Hepatocyte (in vitro differentiated cells): ENCODE measurements at regions not wholly inside any gene's neighbourhood (a gene's known extent, or its start where the extent isn't known, plus 50 kb on each side); places are given as distances from the start of the nearest gene placed in this dataset.

ENCODE experiments used
- DNase-seq: peaks from one replicate; pipeline ENCODE4 v3.0.0-alpha.2; 2016; ENCODE audit warnings: low spot score
- H2AFZ ChIP-seq: fragments of 200-600 bp; sonication (generic); 2 replicates; pipeline ENCODE4 v1.6.0; 2016; ENCODE audit warnings: antibody characterized with exemption, mild to moderate bottlenecking
- H3K27ac ChIP-seq: fragments of 200-600 bp; sonication (generic); 2 replicates; pipeline ENCODE4 v1.5.1; 2016; ENCODE audit warnings: mild to moderate bottlenecking
- H3K27me3 ChIP-seq: fragments of 200-600 bp; sonication (generic); 2 replicates; pipeline ENCODE4 v1.6.1; 2016
- H3K36me3 ChIP-seq: fragments of 200-600 bp; sonication (generic); replicated peaks from 2 replicates; pipeline ENCODE4 v1.5.1; 2016; ENCODE audit warnings: low read depth; ENCODE audit not compliant: insufficient read depth
- H3K4me1 ChIP-seq: fragments of 200-600 bp; sonication (generic); 2 replicates; pipeline ENCODE4 v1.5.1; 2016; ENCODE audit warnings: mild to moderate bottlenecking, moderate library complexity; ENCODE audit not compliant: insufficient read depth
- H3K4me2 ChIP-seq: fragments of 200-600 bp; sonication (generic); 2 replicates; pipeline ENCODE4 v1.6.0; 2016
- H3K4me3 ChIP-seq: fragments of 200-600 bp; sonication (generic); 2 replicates; pipeline ENCODE4 v1.5.1; 2016; ENCODE audit warnings: mild to moderate bottlenecking
- H3K79me2 ChIP-seq: fragments of 200-600 bp; sonication (generic); 2 replicates; pipeline ENCODE4 v1.6.0; 2017; ENCODE audit warnings: mild to moderate bottlenecking
- H3K9me2 ChIP-seq: fragments of 200-600 bp; sonication (generic); replicated peaks from 2 replicates; pipeline ENCODE4 v1.6.0; 2017; ENCODE audit warnings: mild to moderate bottlenecking; ENCODE audit not compliant: insufficient read depth
- H3K9me3 ChIP-seq: fragments of 200-600 bp; sonication (generic); 2 replicates; pipeline ENCODE4 v1.5.1; 2016; ENCODE audit warnings: low read depth, mild to moderate bottlenecking
- H4K20me1 ChIP-seq: fragments of 200-600 bp; sonication (generic); 2 replicates; pipeline ENCODE4 v1.6.0; 2016; ENCODE audit warnings: mild to moderate bottlenecking; ENCODE audit not compliant: insufficient read depth, poor library complexity, severe bottlenecking
- CTCF ChIP-seq: fragments of 200-600 bp; sonication (generic); IDR thresholded peaks from 2 replicates; pipeline ENCODE4 v1.5.1; 2016; ENCODE audit warnings: antibody characterized with exemption, mild to moderate bottlenecking; ENCODE audit not compliant: poor library complexity
- EZH2 ChIP-seq: fragments of 200-600 bp; sonication (generic); IDR thresholded peaks from 2 replicates; pipeline ENCODE4 v1.6.1; 2016; ENCODE audit warnings: antibody characterized with exemption, mild to moderate bottlenecking, borderline replicate concordance
- EZH2phosphoT487 ChIP-seq: fragments of 200-600 bp; sonication (generic); IDR thresholded peaks from one replicate; pipeline ENCODE4 v1.6.1; 2018; ENCODE audit warnings: antibody characterized with exemption, mild to moderate bottlenecking, low read depth, moderate library complexity; ENCODE audit not compliant: unreplicated experiment, severe bottlenecking
- WGBS: methylation state at CpG from one replicate; pipeline ENCODE4 v1.1.6; 2016; ENCODE audit warnings: low lambda C conversion rate; ENCODE audit errors: missing lambda C conversion rate; 5-methylcytosine and 5-hydroxymethylcytosine counted together

DNA sequence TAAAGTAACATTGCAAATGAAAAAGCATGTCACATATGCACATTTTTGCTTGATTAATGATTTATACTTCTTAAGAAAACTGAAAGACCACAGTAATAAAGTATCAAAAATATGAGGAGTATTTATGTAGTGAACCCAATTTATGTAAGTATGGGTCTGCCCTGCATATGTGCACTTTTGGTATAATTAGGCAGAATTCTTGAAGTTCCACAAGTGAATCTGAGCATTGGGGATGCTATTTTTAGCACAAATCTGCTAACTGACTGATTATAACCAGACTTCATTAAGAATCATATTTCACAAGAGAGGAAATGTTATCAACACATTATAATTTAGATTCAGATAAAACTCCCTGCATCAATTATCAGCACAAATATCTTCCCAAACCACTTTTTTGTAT lies 407.1 kb upstream of the LRRC4C start:
- Histone ChIP-seq H2AFZ (no peak overlapping the region), H3K9me2 (no peaks in the 10 kb centered on the region)
- TF ChIP-seq CTCF (no peak), EZH2phosphoT487 (no peak), EZH2 (no peak)

GRCh38 chr11:41868606-41869005 lies 409.2 kb upstream of the LRRC4C start:
- H3K36me3 ChIP-seq: no peaks in the 10 kb centered on the region
- no peak overlapping the region for H3K4me3 ChIP-seq
- TF ChIP-seq CTCF: no peak
- no peak for TF ChIP-seq EZH2phosphoT487
- TF ChIP-seq EZH2: no peak
- no peaks in the 10 kb centered on the region for H3K4me1 ChIP-seq
- H3K27ac ChIP-seq: no peak overlapping the region
- no peaks in the 10 kb centered on the region for H3K27me3 ChIP-seq
- no peak for DNase-seq
- no peak overlapping the region for H3K4me2 ChIP-seq
- no peaks in the 10 kb centered on the region for H3K9me3 ChIP-seq
- H3K79me2 ChIP-seq: no peaks in the 10 kb centered on the region
- WGBS: 76% methylated on average over 4 of the region's 4 CpGs
- H3K9me2 ChIP-seq: no peaks in the 10 kb centered on the region
- H4K20me1 ChIP-seq: no peaks in the 10 kb centered on the region
- H2AFZ ChIP-seq: no peak overlapping the region

More for the DNA sequence above, 407.1 kb upstream of the LRRC4C start:
- H4K20me1 ChIP-seq: no peaks in the 10 kb centered on the region
- H3K27ac ChIP-seq: no peak overlapping the region
- no peaks in the 10 kb centered on the region for H3K9me3 ChIP-seq
- H3K36me3 ChIP-seq: no peaks in the 10 kb centered on the region
- no peak overlapping the region for H3K4me3 ChIP-seq
- H3K4me1 ChIP-seq: no peaks in the 10 kb centered on the region
- H3K27me3 ChIP-seq: no peaks in the 10 kb centered on the region
- H3K4me2 ChIP-seq: no peak overlapping the region
- H3K79me2 ChIP-seq: no peaks in the 10 kb centered on the region
- no peak for DNase-seq

- TF ChIP-seq EZH2phosphoT487 (no peak), CTCF (no peak), EZH2 (no peak)
- no peak overlapping the region for H3K4me2 ChIP-seq
- H3K4me1 ChIP-seq: no peaks in the 10 kb centered on the region
- DNase-seq: no peak
- no peaks in the 10 kb centered on the region for H3K79me2 ChIP-seq
- WGBS: 89% methylated on average over 3 of the region's 3 CpGs
- no peaks in the 10 kb centered on the region for H3K27me3 ChIP-seq
- no peak overlapping the region for H3K4me3 ChIP-seq
- no peaks in the 10 kb centered on the region for H3K36me3 ChIP-seq
- H3K27ac ChIP-seq: no peak overlapping the region
- no peaks in the 10 kb centered on the region for H3K9me3 ChIP-seq
- H3K9me2 ChIP-seq: no peaks in the 10 kb centered on the region
- no peak overlapping the region for H2AFZ ChIP-seq
- no peaks in the 10 kb centered on the region for H4K20me1 ChIP-seq
Observed at GRCh38 chr11:41872426-41872825, 413.0 kb upstream of the LRRC4C start.

- H4K20me1 ChIP-seq: no peaks in the 10 kb centered on the region
- H3K4me1 ChIP-seq: no peaks in the 10 kb centered on the region
- no peak overlapping the region for H3K4me3 ChIP-seq
- H3K9me3 ChIP-seq: no peaks in the 10 kb centered on the region
- H3K36me3 ChIP-seq: no peaks in the 10 kb centered on the region
- DNase-seq: no peak
- no peak overlapping the region for H2AFZ ChIP-seq
- 85% methylated on average over 4 of the region's 4 CpGs for WGBS
- H3K27ac ChIP-seq: no peak overlapping the region
- TF ChIP-seq CTCF (no peak), EZH2 (no peak), EZH2phosphoT487 (no peak)
- H3K79me2 ChIP-seq: no peaks in the 10 kb centered on the region
- no peak overlapping the region for H3K4me2 ChIP-seq
- H3K9me2 ChIP-seq: no peaks in the 10 kb centered on the region
- no peaks in the 10 kb centered on the region for H3K27me3 ChIP-seq
Observed at GRCh38 chr11:41872870-41873269, 413.4 kb upstream of the LRRC4C start.
